Small intestine (tissue), 7 donors: ENCODE measurements at regions not wholly inside any gene's neighbourhood (a gene's known extent, or its start where the extent isn't known, plus 50 kb on each side); places are given as distances from the start of the nearest gene placed in this dataset.
A peak's percentile ranks its signal among the peaks of the same experiment; 100 is the strongest.

Source experiments
- DNase-seq, 2 donors: peaks; one replicate each; pipeline versions ENCODE4 v3.0.0 to v3.0.0-alpha.2; 2013
- FAIRE-seq: peaks from 2 replicates; lab custom pipeline; 2012; peaks lifted over from hg19 to GRCh38; lab: Jason Lieb, UNC
- H3K27ac ChIP-seq, 3 donors: one replicate each; pipeline ENCODE4 v1.5.1; 2013; ENCODE audit warnings: low read length in 2 of 3, mild to moderate bottlenecking in 2 of 3, control low read depth in 1 of 3, inconsistent platforms in 1 of 3, low read depth in 1 of 3, moderate library complexity in 1 of 3
- H3K27me3 ChIP-seq, 3 donors: one replicate each; pipeline ENCODE4 v1.6.1; 2013; ENCODE audit warnings: low read length in 3 of 3, inconsistent platforms in 1 of 3; ENCODE audit not compliant: control insufficient read depth in 3 of 3, insufficient read depth in 3 of 3
- H3K36me3 ChIP-seq, 3 donors: one replicate each; pipeline ENCODE4 v1.6.1; 2013; ENCODE audit warnings: low read length in 3 of 3, inconsistent platforms in 1 of 3, low read depth in 1 of 3, mild to moderate bottlenecking in 1 of 3, moderate library complexity in 1 of 3; ENCODE audit not compliant: control insufficient read depth in 3 of 3, insufficient read depth in 2 of 3
- H3K4me1 ChIP-seq, 3 donors: one replicate each; pipeline ENCODE4 v1.6.1; 2013; ENCODE audit warnings: low read length in 2 of 3, inconsistent platforms in 1 of 3, low read depth in 1 of 3, mild to moderate bottlenecking in 1 of 3, moderate library complexity in 1 of 3; ENCODE audit not compliant: control insufficient read depth in 3 of 3, insufficient read depth in 2 of 3
- H3K4me3 ChIP-seq, 3 donors: one replicate each; pipeline ENCODE4 v1.5.1; 2013; ENCODE audit warnings: low read length in 3 of 3, control low read depth in 1 of 3, inconsistent platforms in 1 of 3, low read depth in 1 of 3, mild to moderate bottlenecking in 1 of 3, moderate library complexity in 1 of 3
- H3K9me3 ChIP-seq, 2 donors: one replicate each; pipeline ENCODE4 v1.6.1; 2013; ENCODE audit warnings: low read depth in 1 of 2, low read length in 1 of 2; ENCODE audit not compliant: control insufficient read depth in 2 of 2, insufficient read depth in 1 of 2
- WGBS, 3 donors: extraction: QIAGEN DNeasy Blood & Tissue Kit; methylation state at CpG; one replicate each; pipeline ENCODE4 v1.1.7; 2013; 5-methylcytosine and 5-hydroxymethylcytosine counted together
- donor health status: healthy with polysubstance abuse.
- donor health status: control.
- donor health status: control.
- donor health status: Bipolar disorder and iron deficiency.
- donor health status: healthy.

DNA sequence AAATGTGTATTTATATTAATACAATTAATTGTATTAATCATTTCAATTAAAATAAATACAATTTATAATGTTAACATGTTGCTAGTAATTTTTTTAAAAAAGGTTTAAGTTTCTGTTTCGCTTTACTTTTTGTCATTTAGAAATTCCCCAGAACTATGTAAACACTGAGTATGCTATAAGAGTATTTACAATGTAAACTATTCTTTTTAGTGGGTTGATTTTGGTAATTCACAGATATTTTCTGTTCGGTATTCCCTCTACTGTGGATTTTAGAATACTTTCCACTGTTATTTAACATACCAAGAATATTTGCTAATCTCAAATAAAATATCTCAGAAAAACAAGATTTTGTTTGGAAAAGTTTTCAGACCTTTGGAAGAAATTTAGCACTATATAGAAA, 1564.4 kb downstream of the EFNA5 start:
- Histone ChIP-seq H3K4me3 (no peak overlapping the region), H3K27ac (no peak overlapping the region), H3K4me1 (no peaks in the 10 kb centered on the region), H3K36me3 (no peaks in the 10 kb centered on the region), H3K9me3 (no peaks in the 10 kb centered on the region), H3K27me3 (no peaks in the 10 kb centered on the region)
- DNase-seq (no peak), FAIRE-seq (peak; percentile 53)
- WGBS, 3 donors = 55 to 64% (median 56%) methylated on average over 2 of the region's 2 CpGs

DNA sequence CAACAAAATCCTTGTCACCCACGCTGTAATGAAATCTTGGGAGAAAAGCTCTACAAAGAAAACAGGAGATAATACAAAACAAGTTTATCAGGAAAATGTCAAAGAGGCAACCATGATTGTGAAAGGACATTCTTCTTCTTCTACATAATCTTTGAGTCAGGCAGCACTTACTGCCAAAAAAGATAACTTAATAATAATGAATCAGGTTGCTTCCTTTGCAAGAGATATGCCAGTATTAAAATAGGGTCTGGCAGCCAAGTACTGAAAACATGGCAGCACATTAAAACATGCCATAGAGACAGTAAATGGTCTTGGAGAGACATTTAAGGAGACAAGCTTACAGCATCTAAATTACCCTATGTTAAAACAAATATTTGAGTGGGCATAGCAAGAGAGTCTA, 1573.4 kb downstream of the EFNA5 start:
- Histone ChIP-seq H3K27me3 (no peaks in the 10 kb centered on the region), H3K27ac (no peak overlapping the region), H3K9me3 (no peaks in the 10 kb centered on the region), H3K4me1 (no peaks in the 10 kb centered on the region), H3K4me3 (no peak overlapping the region), H3K36me3 (no peaks in the 10 kb centered on the region)
- FAIRE-seq = no peak
- DNase-seq = no peak
- WGBS, 3 donors = 48 to 51% (median 50%) methylated on average over 1 of the region's 1 CpG

DNA sequence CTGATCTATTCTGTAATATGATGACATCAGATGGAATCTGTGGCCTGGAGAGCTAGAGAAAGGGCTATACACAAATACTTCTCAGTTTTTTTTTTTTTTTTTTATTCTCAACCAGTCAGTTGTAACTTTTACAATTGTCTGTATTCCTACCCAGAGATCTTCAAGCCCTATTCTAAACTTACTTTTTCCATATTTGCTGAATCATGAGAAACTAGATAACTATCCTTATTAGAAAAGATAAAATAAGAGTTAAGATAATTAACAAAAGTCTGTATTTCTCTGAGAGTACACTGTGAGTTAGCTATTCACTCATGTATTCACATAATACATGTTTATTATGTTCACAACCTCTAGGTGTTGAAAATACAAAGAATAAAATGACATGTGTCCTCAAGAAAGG, 1575.9 kb downstream of the EFNA5 start:
- Histone ChIP-seq H3K9me3 (no peaks in the 10 kb centered on the region), H3K27me3 (no peaks in the 10 kb centered on the region), H3K4me3 (no peak overlapping the region), H3K36me3 (no peaks in the 10 kb centered on the region), H3K27ac (no peak overlapping the region), H3K4me1 (no peaks in the 10 kb centered on the region)
- FAIRE-seq (no peak), DNase-seq (no peak)

DNA sequence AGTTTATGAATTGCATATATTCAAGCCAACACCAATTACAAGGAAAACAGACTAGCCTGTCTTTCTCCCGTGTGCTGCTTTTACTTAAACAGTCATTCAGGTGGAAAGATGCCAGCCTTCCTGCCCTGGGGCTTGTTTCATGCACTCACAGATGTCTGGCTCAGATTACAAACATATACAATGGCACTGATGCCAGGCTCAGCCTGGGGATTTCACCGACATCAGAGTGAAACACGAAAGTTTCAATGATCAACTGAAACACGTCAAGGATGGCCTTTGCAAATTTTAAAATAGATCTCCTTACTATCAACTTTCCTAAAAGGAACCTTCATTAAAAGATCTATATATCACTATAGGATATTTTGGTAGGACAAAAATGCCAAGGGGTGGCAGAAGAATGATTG, 1576.5 kb downstream of the EFNA5 start:
- Histone ChIP-seq H3K27ac (no peak overlapping the region), H3K4me1 (no peaks in the 10 kb centered on the region), H3K9me3 (no peaks in the 10 kb centered on the region), H3K36me3 (no peaks in the 10 kb centered on the region), H3K27me3 (no peaks in the 10 kb centered on the region), H3K4me3 (no peak overlapping the region)
- 64 to 81% (median 68%) methylated on average over 4 of the region's 4 CpGs for WGBS, 3 donors
- DNase-seq (peak in 1 of 2 donors; percentile 1), FAIRE-seq (no peak)

DNA sequence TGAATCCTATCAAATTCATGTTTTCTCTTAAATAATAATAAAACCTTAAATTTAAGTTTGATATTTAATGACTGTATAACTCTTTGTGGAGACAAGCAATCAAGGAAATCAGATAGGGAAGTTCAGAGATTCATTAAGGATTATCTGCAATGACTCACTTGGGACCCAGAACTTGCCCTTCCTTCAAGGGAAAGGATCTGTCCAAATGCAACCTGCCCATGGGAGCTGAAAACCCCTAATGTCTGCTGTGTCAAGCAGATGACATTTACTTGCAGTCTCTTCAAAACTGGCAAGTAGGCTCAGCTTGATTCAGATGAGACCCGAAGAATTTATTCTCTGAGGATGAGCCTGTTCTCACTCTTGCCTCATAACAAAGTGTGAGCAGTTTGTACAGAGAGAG, 1577.6 kb downstream of the EFNA5 start:
- H3K4me3 ChIP-seq = no peak overlapping the region
- no peaks in the 10 kb centered on the region for H3K9me3 ChIP-seq
- H3K36me3 ChIP-seq = no peaks in the 10 kb centered on the region
- no peak overlapping the region for H3K27ac ChIP-seq
- 84 to 92% (median 90%) methylated on average over 1 of the region's 1 CpG for WGBS, 3 donors
- FAIRE-seq (no peak), DNase-seq (no peak)
- no peaks in the 10 kb centered on the region for H3K27me3 ChIP-seq
- no peaks in the 10 kb centered on the region for H3K4me1 ChIP-seq

DNA sequence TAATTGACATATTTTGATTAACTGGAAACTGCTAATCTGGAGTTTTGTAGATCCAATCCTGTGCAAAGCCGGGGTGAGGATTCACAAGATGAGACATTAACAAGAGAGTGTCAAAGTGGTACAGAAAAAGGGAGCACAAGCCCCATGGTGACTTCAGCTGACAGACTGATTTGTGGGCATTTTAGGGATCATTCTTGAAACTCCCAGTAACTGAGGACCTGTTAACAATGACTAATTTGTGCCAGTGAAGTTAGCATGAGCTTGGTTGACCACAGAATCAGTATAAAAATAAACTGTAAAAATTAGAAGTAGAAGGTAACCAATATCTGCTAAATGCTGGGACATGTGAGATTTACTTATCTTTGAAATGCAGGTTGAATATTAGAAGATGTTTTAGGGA, 1578.3 kb downstream of the EFNA5 start:
- Histone ChIP-seq H3K36me3 (no peaks in the 10 kb centered on the region), H3K4me3 (no peak overlapping the region), H3K27ac (no peak overlapping the region), H3K27me3 (no peaks in the 10 kb centered on the region), H3K4me1 (no peaks in the 10 kb centered on the region), H3K9me3 (no peaks in the 10 kb centered on the region)
- no peak for DNase-seq
- whole genome bisulfite sequencing, 3 donors = 70 to 82% (median 73%) methylated on average over 1 of the region's 1 CpG
- no peak for FAIRE-seq

DNA sequence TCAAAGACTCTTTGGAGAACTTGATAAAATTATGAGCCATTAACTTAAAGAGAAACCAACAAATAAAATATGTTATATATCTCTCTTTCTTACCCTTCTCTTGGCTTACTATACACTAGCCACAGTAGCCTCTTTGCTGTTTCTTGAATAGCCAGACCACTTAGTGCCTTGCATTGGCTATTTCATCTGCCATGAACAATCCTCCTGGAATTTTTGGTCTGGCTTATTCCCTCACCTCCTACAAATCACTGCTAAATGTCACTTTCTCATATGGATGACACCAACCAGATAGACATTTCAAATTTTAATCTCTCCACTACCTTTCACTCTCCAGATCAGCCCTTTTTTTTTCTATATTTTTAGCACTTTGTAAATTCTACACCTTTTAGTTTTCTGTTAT, 1581.7 kb downstream of the EFNA5 start:
- Histone ChIP-seq H3K27me3 (no peaks in the 10 kb centered on the region), H3K36me3 (no peaks in the 10 kb centered on the region), H3K27ac (no peak overlapping the region), H3K4me1 (no peaks in the 10 kb centered on the region), H3K4me3 (no peak overlapping the region), H3K9me3 (no peaks in the 10 kb centered on the region)
- DNase-seq (no peak), FAIRE-seq (no peak)

DNA sequence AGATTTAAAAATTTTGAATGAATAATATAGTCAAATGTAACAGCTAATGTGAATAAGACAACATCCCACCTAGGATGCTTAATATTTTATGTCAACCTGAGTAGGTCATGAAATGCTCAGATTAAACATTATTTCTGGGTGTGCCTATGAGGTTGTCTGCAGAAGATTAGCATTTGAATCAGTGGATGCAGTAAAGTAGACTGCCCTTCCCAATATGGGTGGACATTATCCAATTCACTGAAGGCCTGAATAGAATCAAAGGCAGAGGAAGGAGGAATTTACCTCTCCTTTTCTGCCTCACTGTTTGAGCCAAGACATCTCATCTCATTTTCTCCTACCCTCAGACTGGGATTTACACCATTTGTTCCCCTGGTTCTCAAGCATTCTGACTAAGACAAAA, 1582.3 kb downstream of the EFNA5 start:
- DNase-seq (no peak), FAIRE-seq (no peak)
- Histone ChIP-seq H3K4me3 (no peak overlapping the region), H3K4me1 (no peaks in the 10 kb centered on the region), H3K27me3 (no peaks in the 10 kb centered on the region), H3K27ac (no peak overlapping the region), H3K36me3 (no peaks in the 10 kb centered on the region), H3K9me3 (no peaks in the 10 kb centered on the region)

DNA sequence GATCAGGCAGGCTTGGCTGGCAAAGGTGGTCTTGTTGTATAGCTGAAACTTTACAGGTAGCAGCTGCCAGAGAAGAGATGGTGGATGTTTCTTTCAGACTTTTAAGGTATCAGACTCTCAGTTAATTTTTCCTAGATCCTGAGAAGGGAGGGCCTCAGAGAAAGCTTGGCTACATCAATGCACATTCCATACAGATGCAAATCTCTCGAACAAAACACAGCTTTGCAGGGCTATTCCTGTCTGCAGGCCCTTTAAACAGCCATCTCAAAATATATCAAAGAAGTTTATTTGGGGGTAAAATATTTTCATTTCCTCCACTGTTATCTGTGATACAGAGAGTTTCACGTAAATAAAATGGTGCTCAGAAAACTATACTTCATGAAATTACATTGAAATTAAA, 1584.4 kb downstream of the EFNA5 start:
- FAIRE-seq = no peak
- no peak for DNase-seq
- H3K36me3 ChIP-seq = no peaks in the 10 kb centered on the region
- H3K4me3 ChIP-seq = no peak overlapping the region
- 43 to 62% (median 50%) methylated on average over 2 of the region's 2 CpGs for WGBS, 3 donors
- H3K27me3 ChIP-seq = no peaks in the 10 kb centered on the region
- H3K9me3 ChIP-seq = no peaks in the 10 kb centered on the region
- no peaks in the 10 kb centered on the region for H3K4me1 ChIP-seq
- H3K27ac ChIP-seq = no peak overlapping the region
